Osteocyte (in vitro differentiated cells): ENCODE measurements at regions not wholly inside any gene's neighbourhood (a gene's known extent, or its start where the extent isn't known, plus 50 kb on each side); places are given as distances from the start of the nearest gene placed in this dataset.

ENCODE experiments used
- DNase-seq: peaks from one replicate; pipeline ENCODE4 v3.0.0; 2021; ENCODE audit warnings: mixed read lengths; ENCODE audit not compliant: unreplicated experiment; ENCODE audit errors: extremely low spot score
- H3K27ac Mint-ChIP-seq: one replicate; pipeline ENCODE4 v1.8.0; 2021; ENCODE audit warnings: mild to moderate bottlenecking, mixed read lengths; ENCODE audit not compliant: unreplicated experiment
- H3K27me3 Mint-ChIP-seq: one replicate; pipeline ENCODE4 v1.8.0; 2021; ENCODE audit warnings: mixed read lengths; ENCODE audit not compliant: unreplicated experiment
- H3K36me3 Mint-ChIP-seq: one replicate; pipeline ENCODE4 v1.8.0; 2021; ENCODE audit warnings: mixed read lengths; ENCODE audit not compliant: unreplicated experiment
- H3K4me1 Mint-ChIP-seq: one replicate; pipeline ENCODE4 v1.8.0; 2021; ENCODE audit warnings: mixed read lengths; ENCODE audit not compliant: unreplicated experiment
- H3K4me3 Mint-ChIP-seq: one replicate; pipeline ENCODE4 v1.8.0; 2021; ENCODE audit warnings: mild to moderate bottlenecking, moderate library complexity, mixed read lengths; ENCODE audit not compliant: unreplicated experiment
- H3K9me3 Mint-ChIP-seq: one replicate; pipeline ENCODE4 v1.8.0; 2021; ENCODE audit warnings: mixed read lengths; ENCODE audit not compliant: unreplicated experiment
- TF ChIP-seq, protein P1 (sequence below): fragments of 200-600 bp; sonication (generic); IDR thresholded peaks from 2 replicates; pipeline ENCODE4 v1.5.0; 2021; ENCODE audit warnings: antibody characterized with exemption, mild to moderate bottlenecking, moderate library complexity

- no peaks in the 10 kb centered on the region for H3K4me1 Mint-ChIP-seq
- H3K27ac Mint-ChIP-seq = no peak overlapping the region
- H3K4me3 Mint-ChIP-seq = no peak overlapping the region
- DNase-seq = no peak
- H3K36me3 Mint-ChIP-seq = no peaks in the 10 kb centered on the region
- H3K9me3 Mint-ChIP-seq = no peaks in the 10 kb centered on the region
- TF ChIP-seq, protein P1, sequence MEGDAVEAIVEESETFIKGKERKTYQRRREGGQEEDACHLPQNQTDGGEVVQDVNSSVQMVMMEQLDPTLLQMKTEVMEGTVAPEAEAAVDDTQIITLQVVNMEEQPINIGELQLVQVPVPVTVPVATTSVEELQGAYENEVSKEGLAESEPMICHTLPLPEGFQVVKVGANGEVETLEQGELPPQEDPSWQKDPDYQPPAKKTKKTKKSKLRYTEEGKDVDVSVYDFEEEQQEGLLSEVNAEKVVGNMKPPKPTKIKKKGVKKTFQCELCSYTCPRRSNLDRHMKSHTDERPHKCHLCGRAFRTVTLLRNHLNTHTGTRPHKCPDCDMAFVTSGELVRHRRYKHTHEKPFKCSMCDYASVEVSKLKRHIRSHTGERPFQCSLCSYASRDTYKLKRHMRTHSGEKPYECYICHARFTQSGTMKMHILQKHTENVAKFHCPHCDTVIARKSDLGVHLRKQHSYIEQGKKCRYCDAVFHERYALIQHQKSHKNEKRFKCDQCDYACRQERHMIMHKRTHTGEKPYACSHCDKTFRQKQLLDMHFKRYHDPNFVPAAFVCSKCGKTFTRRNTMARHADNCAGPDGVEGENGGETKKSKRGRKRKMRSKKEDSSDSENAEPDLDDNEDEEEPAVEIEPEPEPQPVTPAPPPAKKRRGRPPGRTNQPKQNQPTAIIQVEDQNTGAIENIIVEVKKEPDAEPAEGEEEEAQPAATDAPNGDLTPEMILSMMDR = no peak
- H3K27me3 Mint-ChIP-seq = peaks cover 2% of the 10 kb centered on the region
Observed at GRCh38 chr10:56240471-56240870, 120.6 kb downstream of the ZWINT start.

- no peaks in the 10 kb centered on the region for H3K36me3 Mint-ChIP-seq
- no peak for DNase-seq
- no peak overlapping the region for H3K4me3 Mint-ChIP-seq
- H3K27me3 Mint-ChIP-seq = peaks cover 2% of the 10 kb centered on the region
- no peaks in the 10 kb centered on the region for H3K4me1 Mint-ChIP-seq
- H3K27ac Mint-ChIP-seq = no peak overlapping the region
- no peaks in the 10 kb centered on the region for H3K9me3 Mint-ChIP-seq
- TF ChIP-seq, protein P1 = no peak
Observed at GRCh38 chr10:56231436-56231835, 129.6 kb downstream of the ZWINT start.

GRCh38 chr10:56222237-56222636 lies 138.8 kb downstream of the ZWINT start:
- H3K36me3 Mint-ChIP-seq = no peaks in the 10 kb centered on the region
- H3K4me1 Mint-ChIP-seq = no peaks in the 10 kb centered on the region
- H3K9me3 Mint-ChIP-seq = no peaks in the 10 kb centered on the region

DNA sequence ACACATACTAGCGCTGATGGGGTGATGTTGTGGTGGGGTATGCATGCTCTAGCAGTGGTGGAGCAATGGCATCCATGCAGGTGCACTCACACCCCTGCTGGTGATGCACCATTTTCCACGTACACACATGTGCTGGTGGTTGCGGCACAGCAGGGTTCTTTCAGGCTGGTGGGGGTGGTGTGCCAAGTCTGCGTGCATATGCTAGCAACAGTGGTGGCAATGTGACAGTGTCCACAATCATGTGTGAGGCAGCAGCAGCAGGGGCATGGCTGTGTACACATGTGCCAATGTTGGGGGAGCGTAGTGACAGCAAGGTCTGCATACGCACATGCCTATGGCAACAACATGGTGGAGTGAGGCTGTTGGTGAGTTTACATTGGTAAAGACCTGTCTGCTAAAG lies 148.1 kb downstream of the ZWINT start:
- H3K9me3 Mint-ChIP-seq = peaks cover 6% of the 10 kb centered on the region
- H3K36me3 Mint-ChIP-seq = no peaks in the 10 kb centered on the region
- TF ChIP-seq, protein P1 = no peak
- H3K4me3 Mint-ChIP-seq = no peak overlapping the region
- no peak overlapping the region for H3K27ac Mint-ChIP-seq
- no peaks in the 10 kb centered on the region for H3K27me3 Mint-ChIP-seq
- no peak for DNase-seq
- H3K4me1 Mint-ChIP-seq = no peaks in the 10 kb centered on the region

More at GRCh38 chr10:56222237-56222636, 138.8 kb downstream of the ZWINT start:
- Mint-ChIP-seq H3K27me3 (no peaks in the 10 kb centered on the region), H3K27ac (no peak overlapping the region), H3K4me3 (no peak overlapping the region)
- no peak for DNase-seq
- TF ChIP-seq, protein P1 = no peak

DNA sequence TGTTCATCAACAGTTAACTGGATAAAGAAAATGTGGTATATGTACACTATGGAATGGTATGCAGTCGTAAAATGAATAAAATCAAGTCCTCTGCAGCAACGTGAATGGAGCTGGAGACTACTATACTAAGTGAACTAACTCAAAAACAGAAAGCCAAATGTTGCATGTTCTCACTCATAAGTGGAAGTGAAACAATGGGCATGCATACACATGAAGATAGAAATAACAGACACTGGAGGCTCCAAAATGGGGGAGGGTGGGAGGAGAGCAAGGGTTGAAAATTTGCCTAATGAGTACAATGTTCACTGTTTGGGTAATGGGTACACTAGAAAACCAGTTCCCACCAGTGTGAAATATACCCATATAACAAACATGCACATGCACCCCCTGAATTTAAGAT lies 179.5 kb downstream of the ZWINT start:
- DNase-seq = no peak
- TF ChIP-seq, protein P1 = no peak
- Mint-ChIP-seq H3K4me1 (no peaks in the 10 kb centered on the region), H3K27ac (no peak overlapping the region), H3K9me3 (no peaks in the 10 kb centered on the region), H3K27me3 (peaks cover 2% of the 10 kb centered on the region), H3K36me3 (no peaks in the 10 kb centered on the region), H3K4me3 (no peak overlapping the region)
